OCI-LY7 (cell line): ENCODE measurements at regions not wholly inside any gene's neighbourhood (a gene's known extent, or its start where the extent isn't known, plus 50 kb on each side); places are given as distances from the start of the nearest gene placed in this dataset.

Source experiments
- BruUV-seq: library from RNA; stranded (reverse); fragments of 400-500 nt; replicated peaks from 2 replicates; lab custom pipeline; 2021; lab: Mats Ljungman, UMichigan
- CTCF ChIA-PET: fragments of 300-600 bp; sonication (Branson Sonifier 250); formaldehyde crosslinking; loops from one replicate; lab custom pipeline; 2022; ENCODE audit warnings: antibody characterized with exemption; ENCODE audit not compliant: unreplicated experiment; lab: Charles Lee
- POLR2A ChIA-PET: fragments of 300-600 bp; sonication (Branson Sonifier 250); formaldehyde crosslinking; loops from one replicate; lab custom pipeline; 2022; ENCODE audit warnings: antibody characterized with exemption; lab: Charles Lee
- DNase-seq: peaks from one replicate; pipeline ENCODE4 v3.0.0-alpha.2; 2015; ENCODE audit warnings: low spot score
- H2AFZ ChIP-seq: fragments of 200-600 bp; sonication (generic), shearing (Covaris generic); 2 replicates; pipeline ENCODE4 v1.6.1; 2014; ENCODE audit warnings: mild to moderate bottlenecking, antibody characterized with exemption, low read length, moderate library complexity
- H3K27ac ChIP-seq: fragments of 200-600 bp; sonication (generic); 2 replicates; pipeline ENCODE4 v1.5.1; 2014; ENCODE audit warnings: mixed run types, low read depth, mild to moderate bottlenecking, moderate library complexity, low read length, inconsistent platforms; ENCODE audit not compliant: poor library complexity, severe bottlenecking
- H3K36me3 ChIP-seq: fragments of 200-600 bp; sonication (generic); 2 replicates; pipeline ENCODE4 v1.6.1; 2014; ENCODE audit warnings: mild to moderate bottlenecking, antibody characterized with exemption, low read length, moderate library complexity, mixed read lengths; ENCODE audit not compliant: insufficient read depth
- H3K4me1 ChIP-seq: fragments of 200-600 bp; sonication (generic); 2 replicates; pipeline ENCODE4 v1.5.1; 2014; ENCODE audit warnings: mild to moderate bottlenecking, low read length; ENCODE audit not compliant: insufficient read depth, poor library complexity, severe bottlenecking
- H3K4me2 ChIP-seq: fragments of 200-600 bp; sonication (generic); 2 replicates; pipeline ENCODE4 v1.6.1; 2014; ENCODE audit warnings: mild to moderate bottlenecking, low read length
- H3K4me3 ChIP-seq: fragments of 200-600 bp; sonication (generic); 2 replicates; pipeline ENCODE4 v1.5.1; 2014; ENCODE audit warnings: mild to moderate bottlenecking, low read depth, low read length; ENCODE audit not compliant: poor library complexity, severe bottlenecking
- H3K79me2 ChIP-seq: fragments of 200-600 bp; sonication (generic); 2 replicates; pipeline ENCODE4 v1.6.1; 2016; ENCODE audit warnings: low read depth, mild to moderate bottlenecking, low read length, moderate library complexity, mixed read lengths; ENCODE audit not compliant: insufficient read depth
- H3K9me2 ChIP-seq: fragments of 200-600 bp; sonication (generic); 2 replicates; pipeline ENCODE4 v1.6.1; 2016; ENCODE audit warnings: mild to moderate bottlenecking, low read length, mixed read lengths; ENCODE audit not compliant: insufficient read depth
- H3K9me3 ChIP-seq: fragments of 200-600 bp; sonication (generic); 2 replicates; pipeline ENCODE4 v1.6.1; 2014; ENCODE audit warnings: mild to moderate bottlenecking, mixed run types, low read length, mixed read lengths
- H4K20me1 ChIP-seq: fragments of 200-600 bp; sonication (generic); 2 replicates; pipeline ENCODE4 v1.6.1; 2014; ENCODE audit warnings: mild to moderate bottlenecking, antibody characterized with exemption, low read length, moderate library complexity, mixed read lengths; ENCODE audit not compliant: insufficient read depth
- CTCF ChIP-seq: fragments of 200-600 bp; sonication (generic); conservative IDR thresholded peaks from 2 replicates; pipeline ENCODE4 v1.5.1; 2014; ENCODE audit warnings: mild to moderate bottlenecking, antibody characterized with exemption, low read length, moderate library complexity, mixed read lengths
- EZH2phosphoT487 ChIP-seq: fragments of 200-600 bp; sonication (generic); IDR thresholded peaks from 2 replicates; pipeline ENCODE4 v1.6.1; 2018; ENCODE audit warnings: low read depth, borderline replicate concordance, mild to moderate bottlenecking, mixed run types, antibody characterized with exemption, low read length, moderate library complexity, mixed read lengths
- intact Hi-C: fragments of 100-400 bp; cut with micrococcal nuclease; formaldehyde crosslinking; loops from one replicate; pipeline ENCODE4 v1.10.0; 2022; ENCODE audit not compliant: unreplicated experiment

- BruUV-seq, result no TSS peak
- Histone ChIP-seq H3K4me2 (no peak overlapping the region), H3K4me1 (no peaks in the 10 kb centered on the region), H3K79me2 (no peaks in the 10 kb centered on the region), H3K4me3 (no peak overlapping the region), H3K27ac (no peak overlapping the region), H4K20me1 (no peaks in the 10 kb centered on the region), H3K9me3 (no peaks in the 10 kb centered on the region), H2AFZ (no peak overlapping the region), H3K9me2 (no peaks in the 10 kb centered on the region), H3K36me3 (no peaks in the 10 kb centered on the region)
- TF ChIP-seq CTCF (no peak), EZH2phosphoT487 (no peak)
- DNase-seq, result no peak
- ChIA-PET POLR2A (no interaction called here), CTCF (no interaction called here)
- intact Hi-C loops, result no loop called here
These were observed 183.2 kb downstream of the TINAG start for GRCh38 chr6:54491431-54491830.

- H3K4me1 ChIP-seq, result no peaks in the 10 kb centered on the region
- ChIA-PET POLR2A (interaction anchor here (0.9 kb wide), 1 partner anchor 435 kb away, joined by 3 read pairs; no protein-coding TSS in a partner anchor), CTCF (no interaction called here)
- BruUV-seq, result no TSS peak
- no peak for TF ChIP-seq EZH2phosphoT487
- no peak for TF ChIP-seq CTCF
- H3K27ac ChIP-seq, result no peak overlapping the region
- intact Hi-C loops, result no loop called here
- H3K9me3 ChIP-seq, result no peaks in the 10 kb centered on the region
- H4K20me1 ChIP-seq, result no peaks in the 10 kb centered on the region
- H3K9me2 ChIP-seq, result no peaks in the 10 kb centered on the region
- no peak for DNase-seq
- H2AFZ ChIP-seq, result no peak overlapping the region
- H3K36me3 ChIP-seq, result no peaks in the 10 kb centered on the region
- H3K79me2 ChIP-seq, result no peaks in the 10 kb centered on the region
- no peak overlapping the region for H3K4me2 ChIP-seq
- no peak overlapping the region for H3K4me3 ChIP-seq
These were observed 184.9 kb downstream of the TINAG start for GRCh38 chr6:54493138-54493537.

- H3K4me3 ChIP-seq, result no peak overlapping the region
- no TSS peak for BruUV-seq
- CTCF ChIA-PET, result no interaction called here
These were observed 194.9 kb downstream of the TINAG start for GRCh38 chr6:54503144-54503543.

More at GRCh38 chr6:54503144-54503543, 194.9 kb downstream of the TINAG start:
- no peak overlapping the region for H3K4me2 ChIP-seq
- no peaks in the 10 kb centered on the region for H4K20me1 ChIP-seq
- no peak for DNase-seq
- H3K4me1 ChIP-seq, result no peaks in the 10 kb centered on the region
- H3K9me3 ChIP-seq, result no peaks in the 10 kb centered on the region
- H3K27ac ChIP-seq, result no peak overlapping the region
- no peak overlapping the region for H2AFZ ChIP-seq
- TF ChIP-seq EZH2phosphoT487 (no peak), CTCF (no peak)
- H3K9me2 ChIP-seq, result no peaks in the 10 kb centered on the region
- POLR2A ChIA-PET, result no interaction called here
- intact Hi-C loops, result no loop called here
- no peaks in the 10 kb centered on the region for H3K36me3 ChIP-seq
- no peaks in the 10 kb centered on the region for H3K79me2 ChIP-seq
